ENCODE measurements at regions not wholly inside any gene's neighbourhood (a gene's known extent, or its start where the extent isn't known, plus 50 kb on each side); places are given as distances from the start of the nearest gene placed in this dataset.
A peak's percentile ranks its signal among the peaks of the same experiment; 100 is the strongest.
"Not testable (repeated sequence)": the region's sequence is repeated elsewhere in the genome, so short reads cannot be mapped to it uniquely, and the experiment has no call there.

DNA sequence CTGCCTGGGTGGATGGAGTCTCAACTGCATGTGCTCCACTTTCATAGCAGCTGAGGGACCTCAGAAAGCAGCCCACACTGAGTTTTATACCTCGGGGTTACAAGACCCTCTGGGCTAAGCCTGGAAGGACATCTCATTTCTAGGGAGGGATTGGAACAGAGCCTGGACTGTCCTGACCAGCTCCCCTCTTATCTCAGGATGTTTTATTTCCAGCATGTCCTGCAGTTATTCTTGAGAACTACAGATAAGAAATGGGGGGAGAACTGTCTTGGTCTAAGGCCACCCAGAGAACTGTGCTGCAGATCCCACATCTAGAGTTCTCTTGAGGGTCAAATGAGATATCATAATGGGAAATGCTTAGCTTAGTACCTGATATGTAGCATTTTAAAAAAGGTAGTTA is 97.3 kb upstream of the CHD6 start:
- no peak for DNase-seq

DNA sequence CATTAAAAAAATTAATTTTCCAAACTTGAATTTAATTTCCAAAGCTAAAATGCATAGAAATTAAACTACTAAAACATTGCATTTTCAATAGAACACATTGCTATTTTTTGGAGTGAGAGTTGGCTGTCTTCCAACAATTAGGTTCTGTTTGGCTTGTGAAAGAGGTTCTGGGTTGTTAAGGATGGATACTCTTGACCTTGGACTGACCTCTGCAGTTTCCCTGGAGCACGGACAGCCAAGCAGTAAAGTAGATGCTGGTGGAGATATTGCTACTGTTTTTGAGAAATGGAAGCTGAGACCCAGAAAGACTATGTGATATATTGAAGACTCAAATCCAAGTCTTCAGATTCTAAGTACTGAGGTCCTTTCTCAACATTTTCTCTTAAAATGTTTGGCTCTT is 95.9 kb upstream of the CHD6 start:
- no peak for DNase-seq

DNA sequence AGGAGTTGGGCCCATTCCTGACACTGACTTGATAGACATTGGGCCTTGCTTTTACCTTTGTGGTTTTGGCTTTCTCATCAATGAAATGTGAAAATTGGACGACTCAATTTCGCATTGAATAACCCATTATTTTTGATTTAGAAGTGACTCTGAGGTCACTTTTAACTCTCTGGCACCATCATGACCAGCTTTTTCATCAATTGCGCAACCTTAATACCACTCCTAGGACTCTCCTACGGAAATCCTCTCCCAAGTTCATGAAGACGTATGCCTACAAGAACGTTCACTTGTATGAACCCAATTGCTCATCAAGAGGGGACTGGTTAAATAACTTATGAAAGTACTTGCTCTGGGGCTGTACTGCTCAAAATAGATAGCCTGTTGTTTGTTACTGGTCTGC is 86.7 kb upstream of the CHD6 start:
- no peak for DNase-seq

DNA sequence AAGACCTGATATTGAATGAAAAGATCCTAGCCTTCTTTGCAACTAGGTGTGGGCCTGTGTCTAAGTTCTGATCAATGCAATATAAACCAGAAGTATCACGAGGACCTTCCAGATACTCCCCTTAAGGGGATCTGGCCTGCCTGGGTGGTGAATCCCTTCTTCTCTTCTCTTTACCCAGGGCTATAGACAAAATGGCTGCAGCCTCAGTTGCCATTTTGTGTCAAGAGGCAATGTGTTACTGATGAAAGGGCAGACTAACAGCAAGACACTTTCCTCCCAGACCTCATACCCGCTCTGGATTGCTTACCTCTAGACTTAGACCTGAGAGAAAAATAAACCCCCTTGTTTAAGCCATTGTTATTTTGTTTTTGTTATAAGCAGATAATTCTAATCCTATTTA is 84.5 kb upstream of the CHD6 start:
- DNase-seq: no peak

DNA sequence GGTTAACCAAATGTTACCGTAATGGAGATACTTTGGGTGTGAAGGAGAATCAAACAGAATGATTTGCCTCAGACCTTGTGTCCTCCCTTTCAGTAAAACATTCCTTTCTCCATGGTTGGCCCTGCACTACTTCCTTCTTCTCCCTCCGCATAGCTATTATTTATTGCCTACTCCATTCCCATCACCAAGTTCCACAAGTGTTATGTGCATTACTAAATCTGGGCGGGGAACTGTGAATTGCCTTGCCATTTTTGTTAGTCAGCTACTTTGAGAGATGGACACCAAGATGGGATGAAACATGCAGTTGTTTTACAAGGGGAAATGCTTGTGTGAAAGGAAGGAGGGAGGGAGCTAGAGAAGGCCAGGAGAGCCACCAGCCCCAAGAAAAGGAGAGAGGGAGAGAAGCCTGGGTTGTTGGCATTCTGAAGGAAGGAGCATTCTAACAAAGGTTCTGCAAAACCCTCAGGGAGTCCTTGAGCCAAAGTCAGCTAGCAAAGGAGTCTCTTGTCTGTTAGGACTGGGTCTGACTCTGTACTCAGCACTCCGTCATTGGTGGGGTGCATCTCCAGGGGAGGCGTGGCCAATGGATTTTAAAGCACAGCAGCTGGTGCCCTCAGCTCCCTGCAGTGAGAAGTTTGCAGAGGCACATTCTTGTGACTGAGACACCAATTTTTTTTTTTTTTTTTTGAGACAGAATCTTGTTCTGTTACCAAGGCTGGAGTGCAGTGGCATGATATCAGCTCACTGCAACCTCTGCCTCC is 83.6 kb upstream of the CHD6 start:
- no peak for DNase-seq

DNA sequence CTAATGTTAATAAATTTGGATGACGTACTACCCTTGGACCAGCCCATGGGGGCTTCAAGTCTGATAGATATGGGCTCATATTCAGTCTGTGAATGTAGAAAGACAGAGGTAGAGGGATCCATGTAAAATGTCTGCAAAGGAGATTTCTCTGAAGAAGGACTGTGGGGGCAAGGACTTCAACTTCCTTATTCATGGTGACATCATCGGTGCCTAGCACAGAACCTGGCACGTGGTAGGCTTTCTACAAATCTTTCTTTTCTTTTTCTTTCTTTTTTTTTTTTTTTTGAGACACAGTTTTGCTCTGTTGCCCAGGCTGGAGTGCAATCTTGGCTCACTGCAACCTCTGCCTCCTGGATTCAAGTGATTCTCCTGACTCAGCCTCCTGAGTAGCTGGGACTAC is 81.5 kb upstream of the CHD6 start:
- not testable (repeated sequence) for DNase-seq

DNA sequence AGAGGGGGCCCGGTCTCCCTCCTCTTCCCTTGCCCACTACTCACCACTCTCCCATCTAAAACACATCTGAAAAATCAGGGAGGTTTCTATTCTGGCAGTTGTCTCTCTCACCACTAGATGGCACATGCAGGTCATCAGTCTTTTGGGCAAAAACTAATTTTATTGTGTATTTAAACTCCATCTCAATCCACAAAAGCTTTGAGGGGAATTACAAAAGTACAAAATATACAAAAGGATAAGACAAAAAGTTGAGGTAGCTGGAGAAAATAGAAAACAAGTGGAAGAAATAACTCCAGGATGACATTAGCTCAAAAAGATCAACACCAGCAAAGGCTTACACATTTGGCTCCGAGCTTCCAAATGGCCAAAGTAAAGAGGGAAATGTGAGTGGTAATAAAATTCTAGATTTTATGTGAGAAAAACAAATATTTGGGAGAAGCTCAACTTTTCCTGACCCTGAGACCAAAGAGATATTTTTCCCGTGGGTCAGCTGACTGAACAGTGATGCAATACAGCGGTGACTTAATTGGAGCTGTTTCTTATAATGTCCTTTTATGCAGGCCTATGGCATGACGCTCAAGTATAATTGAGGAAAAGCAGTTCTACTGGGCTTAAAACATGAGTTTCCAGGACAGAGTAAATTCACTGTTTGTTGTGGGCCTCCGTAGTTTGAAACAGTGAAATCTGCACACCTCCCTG is 79.8 kb upstream of the CHD6 start:
- no peak for DNase-seq

DNA sequence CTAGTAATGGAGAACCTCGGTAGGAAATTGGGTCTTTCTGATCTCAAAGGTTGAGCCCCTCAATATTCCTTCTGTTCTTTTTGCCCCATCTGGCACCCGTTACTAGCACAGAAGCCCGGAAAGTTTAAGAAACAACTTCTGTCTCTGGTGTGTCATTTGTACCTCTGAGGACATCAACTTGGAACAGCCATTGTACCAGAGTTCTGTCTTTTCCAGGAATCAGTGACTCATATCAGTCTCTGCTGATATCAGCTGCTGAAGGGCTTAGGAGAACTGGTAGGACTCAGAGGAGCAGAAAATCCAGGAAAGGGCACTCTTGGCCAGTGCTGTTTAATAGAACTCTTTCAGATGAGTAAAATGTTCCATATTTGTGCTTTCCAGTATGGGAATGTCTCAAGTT is 78.3 kb upstream of the CHD6 start:
- DNase-seq: no peak

DNA sequence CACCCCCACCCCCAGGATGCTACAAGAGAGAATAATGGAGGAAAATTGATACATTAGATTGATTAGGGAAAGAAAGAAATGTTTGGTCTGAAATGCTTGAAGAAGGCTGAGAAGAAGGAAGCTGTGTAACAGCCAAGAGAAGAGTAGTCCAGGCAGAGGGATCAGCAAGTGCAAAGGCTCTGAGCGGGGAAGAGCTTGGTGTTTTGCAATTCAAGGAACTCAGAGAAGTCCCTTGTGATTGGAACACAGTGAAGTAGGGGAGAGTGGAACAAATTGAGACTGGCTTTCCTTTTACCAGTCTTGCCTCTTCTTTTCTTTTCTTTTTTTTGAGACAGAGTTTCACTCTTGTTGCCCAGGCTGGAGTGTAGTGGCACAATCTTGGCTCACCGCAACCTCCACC is 76.6 kb upstream of the CHD6 start:
- no peak for DNase-seq

DNA sequence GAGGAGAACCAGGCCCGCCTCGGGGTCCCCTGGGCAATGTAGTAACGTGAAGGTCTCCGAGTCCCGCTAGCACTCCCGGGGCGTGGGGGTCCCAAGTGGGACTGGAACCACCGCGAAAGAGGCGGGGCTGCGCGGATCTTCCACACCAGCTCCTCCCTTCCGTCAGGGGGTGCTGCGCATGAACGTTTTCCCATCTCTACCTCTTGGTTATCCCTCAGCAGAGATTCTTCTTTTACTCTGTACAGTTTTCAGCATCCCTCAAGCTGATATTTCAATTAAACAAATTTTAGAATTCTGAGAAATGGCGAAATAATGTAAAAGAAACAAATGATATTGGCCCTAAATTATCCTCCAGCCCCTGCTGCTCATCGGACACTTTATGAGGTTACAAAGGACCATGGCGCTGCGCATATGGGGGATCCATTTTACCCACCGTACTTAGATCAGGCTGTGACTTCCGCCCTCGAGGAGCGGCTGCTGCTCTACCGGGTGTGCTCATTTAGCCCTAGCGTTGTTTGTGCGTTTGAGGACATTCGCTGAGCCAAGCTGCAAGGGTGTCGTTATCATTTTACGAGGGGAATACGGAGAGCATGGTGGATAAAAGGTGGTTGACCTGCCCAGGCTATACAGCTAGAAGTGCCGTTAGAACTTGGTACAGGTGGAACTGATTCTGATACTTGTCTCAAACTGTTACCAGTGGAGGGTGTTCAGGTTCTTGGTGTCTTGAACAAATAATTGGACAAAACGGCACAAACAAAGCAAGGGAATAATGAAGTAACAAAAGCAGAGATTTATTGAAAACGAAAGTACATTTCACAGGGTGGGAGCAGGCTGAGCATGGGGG is 75.2 kb upstream of the CHD6 start:
- DNase-seq: peak; percentile 91

DNA sequence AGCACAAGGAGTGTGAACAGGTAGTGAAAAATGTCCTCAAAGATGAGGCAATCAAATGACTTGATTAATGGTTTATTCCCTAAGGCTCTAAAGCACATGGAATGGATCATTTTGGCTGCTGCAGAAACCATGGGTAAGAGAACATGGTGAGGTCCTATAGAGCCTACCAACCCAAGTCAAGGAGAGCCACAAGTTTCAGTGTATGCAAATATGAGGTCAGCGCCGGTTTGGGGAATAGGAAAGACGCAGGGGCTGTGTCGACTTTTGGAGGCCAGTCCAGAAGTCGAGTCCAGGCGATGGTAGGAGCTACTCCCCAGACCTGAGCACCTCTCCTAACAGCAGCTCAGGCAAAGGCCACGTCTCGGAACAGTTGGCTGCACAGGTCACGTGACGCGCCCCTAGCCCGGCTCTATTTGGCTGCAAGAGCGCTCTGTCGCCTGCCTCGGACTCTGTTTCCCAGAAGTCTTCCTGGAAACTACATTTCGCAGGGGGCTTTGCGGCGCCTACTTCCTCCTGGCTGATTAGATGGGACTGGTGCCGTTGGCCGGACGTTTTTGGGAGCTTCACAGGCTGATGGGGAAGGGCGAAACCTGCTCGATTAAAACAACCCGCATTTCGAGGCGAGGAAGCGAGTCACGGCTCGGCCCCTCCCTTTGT is 74.4 kb upstream of the CHD6 start:
- peak; percentile 90 for DNase-seq

DNA sequence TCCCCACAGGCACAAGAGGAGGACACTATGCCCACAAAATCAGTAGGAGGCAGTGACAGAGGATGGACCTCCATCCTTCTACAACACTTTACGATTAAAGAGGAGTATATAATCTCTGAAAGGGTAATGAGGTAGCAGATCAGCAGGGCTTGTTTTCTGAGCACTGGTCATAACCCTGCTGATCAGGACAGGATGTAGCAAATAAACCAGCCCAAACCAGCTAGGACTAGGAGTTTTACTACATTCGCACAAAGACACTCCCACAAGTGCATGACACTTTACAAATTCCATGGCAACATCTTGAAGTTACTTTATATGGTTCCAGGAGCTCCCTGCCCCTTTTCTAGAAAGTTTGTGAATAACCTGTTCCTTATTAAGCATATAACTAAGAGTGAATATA is 73.3 kb upstream of the CHD6 start:
- DNase-seq: no peak

DNA sequence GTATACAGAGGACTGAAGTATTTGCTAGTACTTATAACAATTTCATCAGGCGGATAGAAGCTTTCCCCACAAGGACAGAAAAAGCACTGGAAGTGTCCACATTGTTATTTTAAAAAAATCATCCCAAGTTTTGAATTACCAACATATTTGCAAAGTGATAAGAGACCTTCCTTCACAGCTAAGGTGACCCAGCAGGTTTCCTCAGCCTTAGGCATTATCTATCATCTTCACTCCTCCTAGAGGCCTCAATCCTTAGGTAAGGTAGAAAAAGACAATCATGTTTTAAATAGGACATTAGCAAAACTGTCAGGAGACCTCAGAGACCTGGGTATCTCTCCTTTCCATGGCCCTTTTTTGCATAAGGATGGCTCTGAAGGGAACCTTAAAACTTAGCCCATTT is 72.5 kb upstream of the CHD6 start:
- DNase-seq: no peak

DNA sequence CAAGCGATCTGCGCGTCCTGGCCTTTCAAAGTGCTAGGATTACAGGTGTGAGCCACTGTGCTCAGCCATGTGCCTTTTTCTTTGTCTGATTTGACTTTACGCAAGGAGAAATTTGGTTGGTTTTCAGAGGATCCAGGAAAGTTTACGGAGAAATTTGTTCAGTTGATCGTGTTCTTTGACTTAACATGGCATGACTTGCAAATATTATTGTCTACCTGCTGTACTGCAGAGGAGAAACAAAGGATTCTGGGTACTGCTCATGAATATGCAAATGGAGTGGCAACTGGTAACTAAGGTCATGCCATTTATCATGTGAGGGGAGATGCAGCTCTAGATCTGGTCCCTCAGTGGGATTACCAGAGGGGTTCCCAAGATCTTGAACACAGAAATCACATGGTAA is 68.8 kb upstream of the CHD6 start:
- no peak for DNase-seq

DNA sequence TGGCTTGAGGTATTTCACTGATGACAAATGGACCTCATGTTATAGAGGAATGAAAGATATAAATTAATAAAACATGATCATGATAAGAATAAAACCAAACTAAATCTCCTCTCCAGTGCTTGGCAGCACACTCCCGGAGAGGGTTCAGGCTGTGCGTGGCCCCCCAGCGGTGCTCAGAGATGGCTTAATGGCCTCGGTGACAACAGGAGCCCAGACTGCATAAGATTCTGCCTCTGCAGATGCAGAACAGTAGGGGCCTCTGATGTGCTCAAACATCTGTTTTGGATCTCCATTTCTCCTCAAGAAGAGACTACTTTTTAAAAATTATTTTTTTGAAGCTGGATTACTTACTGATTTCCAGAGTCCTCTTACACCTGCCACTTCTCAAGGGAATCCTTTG is 67.0 kb upstream of the CHD6 start:
- not testable (repeated sequence) for DNase-seq

DNA sequence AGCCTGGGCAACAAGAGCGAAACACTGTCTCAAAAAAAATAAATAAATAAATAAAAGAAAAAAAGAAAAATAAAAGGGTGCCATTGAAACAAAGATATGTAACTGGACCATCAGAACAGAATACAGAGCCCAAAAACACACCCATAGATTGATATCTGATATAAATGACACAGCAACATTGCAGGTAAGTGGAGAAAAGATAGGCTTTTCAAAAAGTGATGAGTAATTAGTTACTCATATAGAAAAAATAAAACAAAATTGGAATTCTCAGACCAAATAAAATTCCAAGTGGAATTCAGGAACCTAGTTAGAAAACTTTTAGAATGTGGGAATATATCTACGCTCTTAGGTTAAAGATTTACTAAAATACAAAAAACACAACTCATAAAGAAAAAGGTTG is 60.6 kb upstream of the CHD6 start:
- DNase-seq: no peak

DNA sequence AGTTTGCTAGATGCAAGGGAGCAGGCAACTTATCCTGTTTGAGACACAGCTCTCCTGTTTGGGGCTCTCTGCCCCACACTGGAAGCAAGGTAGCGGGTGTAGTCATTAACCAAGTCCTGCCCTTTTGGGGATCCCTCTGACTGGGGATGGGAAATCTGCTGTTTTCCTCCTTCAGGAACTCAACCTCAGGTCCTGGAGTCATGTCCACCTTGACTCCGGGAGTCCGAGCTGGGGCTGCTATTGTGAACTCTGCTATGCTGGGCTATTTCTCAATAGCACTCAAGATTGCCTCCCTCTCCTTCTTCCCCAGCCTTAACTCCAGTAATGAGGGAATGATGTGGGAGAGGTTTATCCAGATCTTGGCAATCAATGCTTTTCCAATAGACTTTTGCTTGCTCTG is 54.1 kb upstream of the CHD6 start:
- DNase-seq: no peak

DNA sequence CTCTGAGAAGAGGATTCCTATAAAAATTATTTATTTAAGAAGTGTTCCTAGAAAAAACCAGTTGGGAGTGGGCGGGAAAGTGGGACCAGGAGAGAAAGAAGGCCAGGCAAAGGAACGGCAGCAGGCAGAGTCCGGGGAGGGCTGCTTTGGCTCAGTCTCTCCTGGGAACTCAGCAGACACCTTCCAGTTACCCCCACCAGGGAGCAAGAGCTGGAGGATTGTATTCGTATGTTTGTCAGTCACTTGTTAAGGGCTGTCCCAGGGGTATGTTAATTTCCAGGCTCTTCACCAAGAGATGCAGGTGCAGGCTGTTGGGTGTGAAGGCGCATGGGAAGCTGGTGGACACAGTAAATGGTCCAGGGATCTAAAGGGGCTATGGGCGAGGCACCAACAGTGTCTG is 53.0 kb upstream of the CHD6 start:
- no peak for DNase-seq

DNA sequence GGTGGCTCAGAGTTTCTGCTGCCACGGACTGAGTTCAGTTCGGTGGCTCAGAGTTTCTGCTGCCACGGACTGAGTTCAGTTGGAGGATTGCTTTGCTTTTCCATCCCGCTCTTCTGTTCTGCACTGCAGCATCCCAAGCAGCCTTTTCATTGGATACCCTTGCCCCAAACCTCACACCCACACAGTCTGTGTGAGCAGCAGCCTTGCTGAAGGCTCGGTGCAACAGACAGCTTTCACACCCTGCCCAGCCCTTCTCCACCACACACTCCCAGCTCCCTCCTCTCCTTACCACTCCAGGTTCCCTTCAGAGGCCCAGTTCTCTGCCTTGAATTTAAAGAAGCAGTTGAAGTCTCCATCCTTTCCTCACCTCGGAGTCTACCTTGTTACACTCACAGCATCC is 52.5 kb upstream of the CHD6 start:
- no peak for DNase-seq

DNA sequence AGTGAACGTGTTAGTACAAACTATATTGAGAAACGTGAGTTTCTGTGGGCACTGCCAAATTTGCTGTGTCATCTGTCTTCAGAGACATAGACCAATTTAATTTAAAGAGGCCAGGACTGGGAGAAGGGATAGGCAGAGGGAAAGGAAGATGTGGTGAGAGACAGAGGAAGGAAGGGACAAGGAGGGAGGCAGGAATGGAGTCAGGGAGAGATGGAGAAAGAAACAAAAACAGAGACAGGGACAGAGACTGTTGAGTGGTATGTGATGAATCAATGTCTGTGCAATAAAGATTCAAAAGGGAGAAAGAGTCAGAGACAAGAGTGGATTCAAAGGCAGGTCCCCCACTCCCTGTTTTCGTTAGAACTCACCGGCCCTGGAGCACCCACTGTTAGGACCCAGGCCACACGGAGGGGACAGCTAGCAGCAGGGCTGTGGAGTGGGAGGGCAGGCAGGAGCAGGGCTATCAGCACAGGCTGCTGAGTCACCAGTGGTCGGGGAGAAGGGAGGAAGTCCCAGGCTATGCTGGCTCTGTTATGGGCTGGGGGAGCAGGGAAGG is 51.6 kb upstream of the CHD6 start:
- no peak for DNase-seq

DNA sequence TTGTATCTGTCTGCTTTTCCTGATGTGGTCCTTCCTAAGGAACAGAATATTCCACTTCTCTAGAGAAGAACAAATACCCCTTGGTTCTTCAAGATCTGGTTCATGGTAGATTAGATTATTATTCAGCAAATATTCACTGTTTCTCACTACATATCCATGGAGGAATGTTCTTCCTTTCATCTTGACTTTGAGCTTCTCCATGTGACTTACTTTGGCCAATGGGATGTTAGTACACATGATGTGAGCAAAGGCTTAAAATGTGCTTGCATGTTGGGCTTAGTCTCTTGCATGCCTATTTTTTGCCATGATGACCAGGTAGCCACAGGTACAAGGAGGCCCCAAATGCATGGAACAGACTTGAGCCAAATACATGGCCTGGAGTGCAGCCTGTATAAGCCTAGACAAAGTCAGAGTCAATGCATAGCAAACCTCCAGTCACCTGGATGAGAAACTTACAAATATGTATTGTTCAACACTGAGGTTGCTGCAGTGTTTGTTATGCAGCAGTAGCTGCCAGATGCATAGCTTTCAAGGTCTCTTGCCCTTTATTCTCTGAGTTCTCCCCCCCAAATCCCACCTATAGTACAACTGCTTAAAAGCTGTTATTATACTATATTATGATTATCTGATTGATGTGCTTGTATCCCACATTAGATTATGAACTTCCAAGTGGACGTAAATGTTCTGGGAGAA is 50.0 kb upstream of the CHD6 start:
- DNase-seq: no peak
